PC-9 (cell line): ENCODE measurements at regions not wholly inside any gene's neighbourhood (a gene's known extent, or its start where the extent isn't known, plus 50 kb on each side); places are given as distances from the start of the nearest gene placed in this dataset.

Experiments
- BruUV-seq: library from RNA; stranded (reverse); fragments of 400-500 nt; replicated peaks from 2 replicates; lab custom pipeline; 2021; lab: Mats Ljungman, UMichigan
- CTCF ChIA-PET: fragments of 300-600 bp; sonication (Branson Sonifier 250); formaldehyde crosslinking; loops from one replicate; lab custom pipeline; 2022; ENCODE audit warnings: antibody characterized with exemption; lab: Charles Lee
- POLR2A ChIA-PET: fragments of 300-600 bp; sonication (Branson Sonifier 250); formaldehyde crosslinking; loops from one replicate; lab custom pipeline; 2022; ENCODE audit warnings: antibody characterized with exemption; ENCODE audit not compliant: unreplicated experiment; lab: Charles Lee
- DNase-seq, 2 experiments: peaks; one replicate each; pipeline versions ENCODE4 v3.0.0 to v3.0.0-alpha.2; 2015 to 2022; ENCODE audit warnings: mixed read lengths in 1 of 2
- H2AFZ ChIP-seq: fragments of 200-600 bp; sonication (generic); 2 replicates; pipeline ENCODE4 v1.8.1; 2017; ENCODE audit warnings: antibody characterized with exemption
- H3F3A ChIP-seq: fragments of 200-600 bp; sonication (generic); 2 replicates; pipeline ENCODE4 v1.8.1; 2017; ENCODE audit warnings: antibody characterized with exemption, mild to moderate bottlenecking, low read depth; ENCODE audit not compliant: insufficient read depth
- H3K27ac ChIP-seq: fragments of 200-600 bp; sonication (generic); 2 replicates; pipeline ENCODE4 v1.6.1; 2016; ENCODE audit warnings: mixed run types
- H3K27me3 ChIP-seq: fragments of 200-600 bp; sonication (generic); 2 replicates; pipeline ENCODE4 v1.6.1; 2016; ENCODE audit warnings: low read depth, mixed run types; ENCODE audit not compliant: insufficient read depth
- H3K36me3 ChIP-seq: fragments of 200-600 bp; sonication (generic); 2 replicates; pipeline ENCODE4 v1.6.1; 2016; ENCODE audit warnings: low read depth, mixed run types
- H3K4me1 ChIP-seq: fragments of 200-600 bp; sonication (generic); replicated peaks from 2 replicates; pipeline ENCODE4 v1.6.1; 2016; ENCODE audit warnings: mixed run types; ENCODE audit not compliant: insufficient read depth
- H3K4me2 ChIP-seq: fragments of 200-600 bp; sonication (generic); 2 replicates; pipeline ENCODE4 v1.6.1; 2017; ENCODE audit warnings: mixed run types
- H3K4me3 ChIP-seq: fragments of 200-600 bp; sonication (generic); 2 replicates; pipeline ENCODE4 v1.6.1; 2016; ENCODE audit warnings: mixed run types
- H3K79me2 ChIP-seq: fragments of 200-600 bp; sonication (generic); 2 replicates; pipeline ENCODE4 v1.6.1; 2017; ENCODE audit warnings: low read depth, mixed run types
- H3K9me2 ChIP-seq: fragments of 200-600 bp; sonication (generic); 2 replicates; pipeline ENCODE4 v1.8.1; 2017; ENCODE audit warnings: mild to moderate bottlenecking; ENCODE audit not compliant: insufficient read depth
- H3K9me3 ChIP-seq: fragments of 200-600 bp; sonication (generic); 2 replicates; pipeline ENCODE4 v1.8.1; 2016; ENCODE audit warnings: low read depth; ENCODE audit not compliant: insufficient read depth
- H4K20me1 ChIP-seq: fragments of 200-600 bp; sonication (generic); 2 replicates; pipeline ENCODE4 v1.8.1; 2017; ENCODE audit not compliant: insufficient read depth
- CTCF ChIP-seq: fragments of 200-600 bp; sonication (generic); conservative IDR thresholded peaks from 2 replicates; pipeline ENCODE4 v1.6.1; 2017; ENCODE audit warnings: mixed run types, antibody characterized with exemption, mild to moderate bottlenecking, moderate library complexity
- EZH2 ChIP-seq: fragments of 200-600 bp; sonication (generic); IDR thresholded peaks from 2 replicates; pipeline ENCODE4 v1.8.0; 2017; ENCODE audit warnings: antibody characterized with exemption, low read depth
- intact Hi-C: fragments of 100-400 bp; cut with micrococcal nuclease; formaldehyde crosslinking; loops from one replicate; pipeline ENCODE4 v1.10.0; 2022; ENCODE audit not compliant: unreplicated experiment

GRCh38 chr9:26566141-26566540, 326.5 kb downstream of the CAAP1 start:
- Histone ChIP-seq H3K9me2 (no peaks in the 10 kb centered on the region), H3K27ac (no peak overlapping the region), H3K4me2 (no peak overlapping the region), H3K27me3 (no peaks in the 10 kb centered on the region), H2AFZ (no peak overlapping the region), H3K79me2 (no peaks in the 10 kb centered on the region), H3K4me1 (no peaks in the 10 kb centered on the region), H3K36me3 (no peaks in the 10 kb centered on the region), H3K4me3 (no peak overlapping the region), H4K20me1 (no peaks in the 10 kb centered on the region), H3F3A (no peaks in the 10 kb centered on the region), H3K9me3 (no peaks in the 10 kb centered on the region)
- no peak for TF ChIP-seq EZH2
- no peak for TF ChIP-seq CTCF
- POLR2A ChIA-PET: no interaction called here
- intact Hi-C loops: no loop called here
- no TSS peak for BruUV-seq
- CTCF ChIA-PET: no interaction called here
- no peak for DNase-seq

GRCh38 chr9:26565118-26565517, 327.5 kb downstream of the CAAP1 start:
- Histone ChIP-seq H3K27me3 (no peaks in the 10 kb centered on the region), H3K27ac (no peak overlapping the region), H3K9me2 (no peaks in the 10 kb centered on the region), H4K20me1 (no peaks in the 10 kb centered on the region), H3K4me3 (no peak overlapping the region), H3F3A (no peaks in the 10 kb centered on the region), H3K4me1 (no peaks in the 10 kb centered on the region), H3K79me2 (no peaks in the 10 kb centered on the region), H3K9me3 (no peaks in the 10 kb centered on the region), H2AFZ (no peak overlapping the region), H3K36me3 (no peaks in the 10 kb centered on the region), H3K4me2 (no peak overlapping the region)
- POLR2A ChIA-PET: no interaction called here
- CTCF ChIA-PET: no interaction called here
- no TSS peak for BruUV-seq
- DNase-seq: no peak
- intact Hi-C loops: no loop called here
- no peak for TF ChIP-seq CTCF
- TF ChIP-seq EZH2: no peak

- no peak for DNase-seq
- H3K4me1 ChIP-seq: no peaks in the 10 kb centered on the region
- no TSS peak for BruUV-seq
- H3K27me3 ChIP-seq: no peaks in the 10 kb centered on the region
- intact Hi-C loops: no loop called here
- no peak for TF ChIP-seq EZH2
- TF ChIP-seq CTCF: no peak
- no peak overlapping the region for H3K27ac ChIP-seq
- no peaks in the 10 kb centered on the region for H4K20me1 ChIP-seq
- ChIA-PET CTCF (no interaction called here), POLR2A (no interaction called here)
- H3K79me2 ChIP-seq: no peaks in the 10 kb centered on the region
- H3K36me3 ChIP-seq: no peaks in the 10 kb centered on the region
- no peaks in the 10 kb centered on the region for H3K9me2 ChIP-seq
- no peak overlapping the region for H3K4me3 ChIP-seq
- no peaks in the 10 kb centered on the region for H3K9me3 ChIP-seq
- H3F3A ChIP-seq: no peaks in the 10 kb centered on the region
- no peak overlapping the region for H2AFZ ChIP-seq
- no peak overlapping the region for H3K4me2 ChIP-seq
Observed at GRCh38 chr9:26562338-26562737, 330.3 kb downstream of the CAAP1 start.
